Stimulated activated naive CD8-positive, alpha-beta T cell treated with anti-CD3 and anti-CD28 coated beads, Interleukin-15, amount 100 ng/mL, for 72 hours (primary cell): ENCODE measurements at regions not wholly inside any gene's neighbourhood (a gene's known extent, or its start where the extent isn't known, plus 50 kb on each side); places are given as distances from the start of the nearest gene placed in this dataset.
A peak's percentile ranks its signal among the peaks of the same experiment; 100 is the strongest.

Experiments used
- ATAC-seq: fragments of 150-1000 bp; cut with Tn5 transposase; 2 replicates; pipeline ENCODE4 v1.10.0; 2021; ENCODE audit warnings: mild to moderate bottlenecking, moderate library complexity
- DNase-seq, 2 donors: peaks; one replicate each; pipeline ENCODE4 v3.0.0; 2021 to 2022
- H3K27ac Mint-ChIP-seq, 2 donors: one replicate each; pipeline ENCODE4 v1.8.0; 2022; ENCODE audit warnings: mild to moderate bottlenecking in 2 of 2, mixed read lengths in 2 of 2, moderate library complexity in 2 of 2
- H3K27me3 Mint-ChIP-seq: one replicate; pipeline ENCODE4 v1.8.0; 2022; ENCODE audit warnings: mixed read lengths
- H3K4me1 Mint-ChIP-seq: one replicate; pipeline ENCODE4 v1.8.0; 2022; ENCODE audit warnings: mild to moderate bottlenecking, mixed read lengths
- H3K4me3 Mint-ChIP-seq, 2 donors: one replicate each; pipeline ENCODE4 v1.8.0; 2022; ENCODE audit warnings: mild to moderate bottlenecking in 2 of 2, mixed read lengths in 2 of 2, moderate library complexity in 1 of 2
- H3K9me3 Mint-ChIP-seq, 2 donors: one replicate each; pipeline ENCODE4 v1.8.0; 2022; ENCODE audit warnings: mixed read lengths in 2 of 2

DNA sequence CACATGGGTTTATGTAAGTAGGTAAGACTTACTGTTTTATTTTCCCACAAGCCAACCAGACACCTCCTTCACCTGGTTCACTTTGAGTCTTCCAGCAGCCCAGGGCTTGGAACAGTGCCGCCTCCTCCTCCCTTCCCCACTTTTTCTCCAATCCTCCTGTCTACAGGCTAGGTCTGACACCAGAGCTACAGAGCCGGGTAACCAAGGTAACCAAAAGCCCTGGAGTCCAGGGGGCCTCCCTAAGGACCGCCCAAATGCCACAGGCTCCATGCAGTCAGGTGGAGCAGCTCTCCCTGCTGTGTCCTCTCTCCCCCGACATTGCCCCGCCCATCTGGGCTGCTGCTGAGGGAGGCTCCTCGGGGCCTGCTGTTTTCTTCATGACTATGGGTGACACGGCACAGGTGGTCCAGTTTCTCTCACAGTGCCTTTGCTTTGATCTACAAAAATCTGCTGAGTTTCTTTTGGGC, 138.0 kb upstream of the EFNA5 start:
- Mint-ChIP-seq H3K4me3 (no peak overlapping the region), H3K9me3 (no peaks in the 10 kb centered on the region), H3K27ac (no peak overlapping the region), H3K4me1 (peaks cover 6% of the 10 kb centered on the region), H3K27me3 (no peaks in the 10 kb centered on the region)
- DNase-seq (no peak), ATAC-seq (no peak)

GRCh38 chr5:107807431-107807830, 136.7 kb upstream of the EFNA5 start:
- H3K4me3 Mint-ChIP-seq, result no peak overlapping the region
- no peaks in the 10 kb centered on the region for H3K9me3 Mint-ChIP-seq
- H3K27me3 Mint-ChIP-seq, result no peaks in the 10 kb centered on the region
- no peak overlapping the region for H3K27ac Mint-ChIP-seq
- DNase-seq, result no peak
- ATAC-seq, result no peak
- peaks cover 6% of the 10 kb centered on the region for H3K4me1 Mint-ChIP-seq

GRCh38 chr5:107806705-107807104, 136.0 kb upstream of the EFNA5 start:
- DNase-seq (no peak), ATAC-seq (no peak)
- H3K9me3 Mint-ChIP-seq, result no peaks in the 10 kb centered on the region
- H3K4me3 Mint-ChIP-seq, result no peak overlapping the region
- no peaks in the 10 kb centered on the region for H3K27me3 Mint-ChIP-seq
- no peak overlapping the region for H3K27ac Mint-ChIP-seq
- H3K4me1 Mint-ChIP-seq, result peaks cover 6% of the 10 kb centered on the region

- ATAC-seq (no peak), DNase-seq (no peak)
- Mint-ChIP-seq H3K9me3 (no peaks in the 10 kb centered on the region), H3K4me1 (peaks cover 6% of the 10 kb centered on the region), H3K27me3 (no peaks in the 10 kb centered on the region), H3K27ac (no peak overlapping the region), H3K4me3 (no peak overlapping the region)
These were observed 135.5 kb upstream of the EFNA5 start for GRCh38 chr5:107806271-107806670.

GRCh38 chr5:107805824-107806223, 135.1 kb upstream of the EFNA5 start:
- H3K27ac Mint-ChIP-seq, result no peak overlapping the region
- no peak overlapping the region for H3K4me3 Mint-ChIP-seq
- no peak for ATAC-seq
- H3K9me3 Mint-ChIP-seq, result no peaks in the 10 kb centered on the region
- H3K4me1 Mint-ChIP-seq, result peaks cover 6% of the 10 kb centered on the region
- no peak for DNase-seq
- H3K27me3 Mint-ChIP-seq, result no peaks in the 10 kb centered on the region

DNA sequence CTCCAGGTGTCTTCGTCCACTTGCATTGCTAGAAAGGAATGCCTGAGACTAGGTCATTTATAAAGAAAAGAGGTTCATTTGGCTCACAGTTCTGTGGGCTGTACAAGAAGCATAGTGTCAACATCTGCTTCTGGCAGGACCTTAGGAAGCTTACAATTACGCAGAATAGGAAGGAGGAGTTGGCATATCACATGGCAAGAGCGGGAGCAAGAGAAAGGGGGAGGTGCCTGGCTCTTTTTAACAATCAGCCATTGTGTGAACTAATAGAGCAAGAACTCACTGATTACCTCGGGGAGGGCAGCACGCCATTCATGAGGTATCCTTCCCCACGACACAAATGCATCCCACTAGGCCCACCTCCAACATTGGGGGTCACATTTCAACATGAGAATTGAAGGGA, 134.4 kb upstream of the EFNA5 start:
- H3K4me3 Mint-ChIP-seq, result no peak overlapping the region
- peaks cover 6% of the 10 kb centered on the region for H3K4me1 Mint-ChIP-seq
- DNase-seq (no peak), ATAC-seq (no peak)
- H3K27ac Mint-ChIP-seq, result no peak overlapping the region
- no peaks in the 10 kb centered on the region for H3K9me3 Mint-ChIP-seq
- H3K27me3 Mint-ChIP-seq, result no peaks in the 10 kb centered on the region

DNA sequence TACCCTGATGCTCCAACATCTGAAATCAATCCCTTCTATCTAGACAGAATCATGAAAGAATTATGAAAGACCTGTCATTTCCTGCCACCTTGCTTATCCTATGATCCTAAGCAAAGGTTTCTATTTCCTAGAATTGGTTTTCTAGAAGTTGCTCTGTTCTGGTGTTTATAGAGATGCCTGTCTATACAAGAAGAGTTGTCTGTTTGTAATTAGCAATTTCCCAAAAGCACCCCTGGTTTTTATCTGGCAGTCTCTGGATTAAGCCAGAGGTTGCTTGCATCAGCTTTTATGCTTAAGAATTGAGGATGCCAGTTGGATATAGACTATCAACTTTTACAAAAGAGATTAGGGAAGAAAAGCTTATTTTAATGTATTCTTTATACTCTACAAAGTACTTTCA, 133.0 kb upstream of the EFNA5 start:
- Mint-ChIP-seq H3K4me1 (peaks cover 6% of the 10 kb centered on the region), H3K27ac (peak overlapping the region in 1 of 2 donors; percentile 0), H3K4me3 (no peak overlapping the region), H3K9me3 (no peaks in the 10 kb centered on the region), H3K27me3 (no peaks in the 10 kb centered on the region)
- DNase-seq (no peak), ATAC-seq (no peak)

- H3K4me1 Mint-ChIP-seq, result peaks cover 6% of the 10 kb centered on the region
- ATAC-seq (no peak), DNase-seq (no peak)
- H3K27ac Mint-ChIP-seq, result no peak overlapping the region
- no peak overlapping the region for H3K4me3 Mint-ChIP-seq
- peaks cover 0 to 2% of the 10 kb centered on the region in 2 donors for H3K9me3 Mint-ChIP-seq
- no peaks in the 10 kb centered on the region for H3K27me3 Mint-ChIP-seq
These were observed 130.3 kb upstream of the EFNA5 start for GRCh38 chr5:107801061-107801460.

GRCh38 chr5:107799306-107799705, 128.6 kb upstream of the EFNA5 start:
- DNase-seq, result no peak
- H3K27ac Mint-ChIP-seq, result no peak overlapping the region
- H3K4me1 Mint-ChIP-seq, result no peaks in the 10 kb centered on the region
- peaks cover 0 to 14% of the 10 kb centered on the region in 2 donors for H3K9me3 Mint-ChIP-seq
- ATAC-seq, result no peak
- H3K4me3 Mint-ChIP-seq, result no peak overlapping the region
- H3K27me3 Mint-ChIP-seq, result no peaks in the 10 kb centered on the region

DNA sequence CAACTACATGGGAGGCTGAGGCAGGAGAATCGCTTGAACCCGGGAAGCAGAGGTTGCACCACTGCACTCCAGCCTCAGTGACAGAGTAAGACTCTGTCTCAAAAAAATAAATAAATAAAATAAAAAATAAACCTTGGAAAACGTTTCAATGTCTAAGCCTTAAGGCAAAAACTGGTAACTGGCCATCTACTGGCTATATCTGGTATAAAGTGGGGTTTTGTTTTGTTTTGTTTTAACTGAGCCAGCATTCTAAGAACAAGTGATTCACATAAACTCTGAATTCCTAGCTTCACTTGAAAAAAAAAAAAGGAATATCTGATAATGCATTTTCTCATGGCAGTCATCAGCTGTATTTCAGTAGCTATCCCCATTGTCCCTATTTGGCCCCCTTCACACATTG, 126.1 kb upstream of the EFNA5 start:
- Mint-ChIP-seq H3K9me3 (peaks cover 0 to 14% of the 10 kb centered on the region in 2 donors), H3K27me3 (no peaks in the 10 kb centered on the region), H3K27ac (no peak overlapping the region), H3K4me1 (no peaks in the 10 kb centered on the region), H3K4me3 (no peak overlapping the region)
- DNase-seq (no peak), ATAC-seq (no peak)

DNA sequence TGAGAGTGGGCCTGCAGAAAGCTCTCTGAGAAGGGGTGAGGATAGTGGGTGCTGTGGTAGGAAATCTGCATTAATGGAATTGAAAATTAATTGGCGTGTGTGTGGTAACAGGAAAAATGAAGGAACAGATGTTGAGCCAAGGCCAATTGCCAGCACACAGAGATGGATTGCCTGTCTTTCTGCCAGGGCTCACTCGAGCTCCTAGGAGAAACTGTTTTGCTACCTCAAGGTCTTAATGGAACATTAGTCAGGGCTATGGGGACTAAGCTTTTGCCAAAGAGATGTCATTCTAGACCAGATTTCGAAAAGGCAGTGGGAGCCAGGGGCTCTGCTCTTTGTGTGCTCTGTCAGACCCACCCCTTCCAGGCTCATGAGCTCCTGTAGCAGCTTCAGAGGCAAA, 124.0 kb upstream of the EFNA5 start:
- Mint-ChIP-seq H3K27me3 (no peaks in the 10 kb centered on the region), H3K9me3 (peaks cover 0 to 14% of the 10 kb centered on the region in 2 donors), H3K4me1 (no peaks in the 10 kb centered on the region), H3K27ac (no peak overlapping the region), H3K4me3 (no peak overlapping the region)
- DNase-seq (no peak), ATAC-seq (no peak)

DNA sequence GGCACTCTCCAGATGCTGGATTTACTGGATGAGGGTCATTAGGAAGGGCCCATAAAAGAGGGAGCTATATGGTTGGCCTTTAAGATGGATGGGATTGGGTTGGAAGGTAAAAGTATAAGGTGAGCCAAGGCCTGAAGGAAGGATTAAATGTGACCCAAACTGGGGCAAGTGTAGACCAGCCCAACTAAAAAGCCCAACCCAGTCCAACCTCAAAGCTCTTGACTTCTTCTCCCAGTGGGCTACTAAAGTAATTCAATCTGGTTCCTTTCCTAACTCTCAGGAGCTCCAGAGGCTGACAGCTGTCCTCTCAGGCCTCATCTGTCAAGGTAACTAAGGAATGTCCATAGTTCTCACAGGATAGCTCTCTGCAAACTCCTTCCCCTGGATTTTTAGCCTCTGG, 122.2 kb upstream of the EFNA5 start:
- H3K27me3 Mint-ChIP-seq, result no peaks in the 10 kb centered on the region
- no peak overlapping the region for H3K4me3 Mint-ChIP-seq
- ATAC-seq, result no peak
- H3K9me3 Mint-ChIP-seq, result peaks cover 0 to 14% of the 10 kb centered on the region in 2 donors
- H3K27ac Mint-ChIP-seq, result no peak overlapping the region
- no peaks in the 10 kb centered on the region for H3K4me1 Mint-ChIP-seq
- no peak for DNase-seq

DNA sequence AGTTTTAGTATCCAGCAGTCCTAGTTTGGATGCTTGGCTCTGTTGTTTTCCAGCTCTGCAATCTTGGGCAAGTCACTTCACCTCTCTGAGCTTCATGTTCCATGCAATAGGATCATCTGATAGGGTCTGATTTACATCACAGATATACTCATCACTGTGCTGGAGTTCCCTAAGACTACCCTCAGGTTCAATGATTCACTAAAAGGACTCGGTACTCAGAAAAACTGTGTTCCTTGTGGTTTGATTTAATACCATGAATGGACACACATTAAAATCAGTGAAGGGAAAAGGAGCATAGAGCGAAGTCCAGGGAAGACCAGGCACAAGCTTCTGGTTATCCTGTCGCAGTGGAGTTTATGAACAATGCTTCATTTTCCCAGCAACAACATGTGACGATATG, 119.9 kb upstream of the EFNA5 start:
- H3K27ac Mint-ChIP-seq, result no peak overlapping the region
- H3K9me3 Mint-ChIP-seq, result peaks cover 2 to 13% of the 10 kb centered on the region in 2 donors
- no peaks in the 10 kb centered on the region for H3K4me1 Mint-ChIP-seq
- DNase-seq, result no peak
- no peak for ATAC-seq
- H3K4me3 Mint-ChIP-seq, result no peak overlapping the region
- H3K27me3 Mint-ChIP-seq, result no peaks in the 10 kb centered on the region

GRCh38 chr5:107786424-107786823, 115.7 kb upstream of the EFNA5 start:
- no peak for ATAC-seq
- H3K9me3 Mint-ChIP-seq, result peaks cover 5 to 7% of the 10 kb centered on the region in 2 donors
- no peak overlapping the region for H3K4me3 Mint-ChIP-seq
- H3K4me1 Mint-ChIP-seq, result no peaks in the 10 kb centered on the region
- peaks cover 8% of the 10 kb centered on the region for H3K27me3 Mint-ChIP-seq
- no peak overlapping the region for H3K27ac Mint-ChIP-seq
- no peak for DNase-seq

- no peak for DNase-seq
- peaks cover 7 to 10% of the 10 kb centered on the region in 2 donors for H3K9me3 Mint-ChIP-seq
- H3K4me3 Mint-ChIP-seq, result no peak overlapping the region
- ATAC-seq, result no peak
- peaks cover 8% of the 10 kb centered on the region for H3K27me3 Mint-ChIP-seq
- no peak overlapping the region for H3K27ac Mint-ChIP-seq
- H3K4me1 Mint-ChIP-seq, result no peaks in the 10 kb centered on the region
These were observed 112.8 kb upstream of the EFNA5 start for GRCh38 chr5:107783551-107783950.

DNA sequence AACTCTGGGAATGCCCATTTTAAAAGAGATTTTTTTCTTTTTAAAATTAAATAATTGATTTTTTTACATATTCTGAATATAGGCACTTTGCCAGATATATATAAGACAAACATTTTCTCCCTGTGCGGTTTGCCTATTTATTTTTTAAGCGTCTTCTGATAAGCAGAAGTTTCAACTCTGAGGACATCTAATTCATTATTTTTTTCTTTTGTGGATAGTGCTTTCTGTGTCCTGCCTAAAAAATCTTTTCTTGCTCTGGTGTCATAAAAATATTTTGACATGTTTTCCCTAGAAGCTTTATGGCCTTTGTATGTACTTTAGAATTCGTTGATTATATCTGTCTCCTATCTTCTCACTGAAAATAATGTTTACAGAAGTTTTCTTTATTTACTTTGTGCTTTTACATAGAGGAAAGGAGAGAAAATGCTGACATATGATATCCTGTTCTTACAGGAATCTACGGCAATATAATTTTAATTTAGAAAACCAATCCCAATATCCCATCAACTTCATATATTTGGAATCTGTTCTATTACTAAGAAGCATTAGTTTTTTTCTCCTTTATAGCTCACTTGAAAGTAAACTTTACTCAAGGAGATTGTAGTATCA, 111.9 kb upstream of the EFNA5 start:
- Mint-ChIP-seq H3K9me3 (peaks cover 7 to 10% of the 10 kb centered on the region in 2 donors), H3K27ac (no peak overlapping the region), H3K4me3 (no peak overlapping the region), H3K4me1 (no peaks in the 10 kb centered on the region), H3K27me3 (peaks cover 8% of the 10 kb centered on the region)
- no peak for ATAC-seq
- no peak for DNase-seq

DNA sequence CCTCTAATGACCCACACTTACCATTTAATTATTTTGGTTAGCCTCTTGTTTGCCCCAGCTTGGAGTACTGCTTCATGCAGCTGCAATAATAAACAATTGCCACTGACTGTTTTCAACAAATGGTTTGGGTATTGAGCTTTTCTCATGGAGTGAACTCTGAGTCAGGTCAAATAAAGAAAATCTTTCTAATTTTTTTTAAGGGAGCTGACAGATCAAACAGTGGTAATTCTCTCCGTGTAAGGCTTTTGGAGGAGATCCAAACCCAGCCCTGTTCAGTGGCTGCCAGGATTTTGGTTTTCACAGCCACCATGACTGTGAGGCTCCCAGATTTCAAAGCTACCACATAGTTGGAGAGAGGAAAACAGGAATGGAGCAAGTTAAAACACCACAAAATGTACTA, 110.7 kb upstream of the EFNA5 start:
- no peak overlapping the region for H3K27ac Mint-ChIP-seq
- no peak for DNase-seq
- ATAC-seq, result no peak
- H3K9me3 Mint-ChIP-seq, result peaks cover 7 to 10% of the 10 kb centered on the region in 2 donors
- H3K4me1 Mint-ChIP-seq, result no peaks in the 10 kb centered on the region
- no peak overlapping the region for H3K4me3 Mint-ChIP-seq
- peaks cover 8% of the 10 kb centered on the region for H3K27me3 Mint-ChIP-seq
